RWPE1 (cell line): ENCODE measurements at regions not wholly inside any gene's neighbourhood (a gene's known extent, or its start where the extent isn't known, plus 50 kb on each side); places are given as distances from the start of the nearest gene placed in this dataset.
"Not testable (repeated sequence)": the region's sequence is repeated elsewhere in the genome, so short reads cannot be mapped to it uniquely, and the experiment has no call there.

Source experiments
- CTCF ChIA-PET: fragments of 350-600 bp; sonication (Branson Sonifier 250); formaldehyde crosslinking; extraction: SDS; loops from one replicate; lab custom pipeline; 2021; lab: Yijun Ruan, JAX
- POLR2A ChIA-PET: fragments of 400-600 bp; formaldehyde crosslinking; extraction: SDS; loops from one replicate; lab custom pipeline; 2020; ENCODE audit warnings: antibody characterized with exemption; ENCODE audit not compliant: low non-redundant PET; lab: Yijun Ruan, JAX
- DNase-seq: peaks from one replicate; pipeline ENCODE4 v3.0.0; 2012; ENCODE audit warnings: low spot score
- H3K27ac ChIP-seq: fragments of 450-650 bp; 2 replicates; pipeline ENCODE4 v1.5.1; 2017
- TF ChIP-seq, protein P1 (sequence below): fragments of 450-650 bp; conservative IDR thresholded peaks from 2 replicates; pipeline ENCODE4 v1.5.1; 2017; ENCODE audit warnings: low read depth, mild to moderate bottlenecking

DNA sequence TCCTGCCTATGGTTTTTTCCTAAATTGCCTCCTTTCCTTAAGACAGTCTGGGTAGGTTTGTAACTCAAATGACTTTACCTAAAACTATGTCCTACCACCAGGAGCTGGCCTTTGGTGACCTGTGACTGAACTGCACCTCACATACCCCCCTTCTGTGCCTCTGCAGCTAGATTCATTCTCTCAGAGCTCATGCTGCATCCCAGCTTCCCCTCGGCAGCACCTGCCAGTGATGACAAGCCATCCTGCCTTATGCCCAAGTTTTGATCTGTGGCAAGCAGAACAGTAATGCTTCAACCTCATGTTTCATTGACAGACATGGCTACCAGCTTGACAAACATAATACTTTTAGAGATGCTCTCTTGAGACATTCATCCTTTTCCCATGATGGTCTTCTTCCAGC is 141.9 kb downstream of the TSEN15 start:
- ChIA-PET POLR2A (no interaction called here), CTCF (no interaction called here)
- no peak overlapping the region for H3K27ac ChIP-seq
- TF ChIP-seq, protein P1, sequence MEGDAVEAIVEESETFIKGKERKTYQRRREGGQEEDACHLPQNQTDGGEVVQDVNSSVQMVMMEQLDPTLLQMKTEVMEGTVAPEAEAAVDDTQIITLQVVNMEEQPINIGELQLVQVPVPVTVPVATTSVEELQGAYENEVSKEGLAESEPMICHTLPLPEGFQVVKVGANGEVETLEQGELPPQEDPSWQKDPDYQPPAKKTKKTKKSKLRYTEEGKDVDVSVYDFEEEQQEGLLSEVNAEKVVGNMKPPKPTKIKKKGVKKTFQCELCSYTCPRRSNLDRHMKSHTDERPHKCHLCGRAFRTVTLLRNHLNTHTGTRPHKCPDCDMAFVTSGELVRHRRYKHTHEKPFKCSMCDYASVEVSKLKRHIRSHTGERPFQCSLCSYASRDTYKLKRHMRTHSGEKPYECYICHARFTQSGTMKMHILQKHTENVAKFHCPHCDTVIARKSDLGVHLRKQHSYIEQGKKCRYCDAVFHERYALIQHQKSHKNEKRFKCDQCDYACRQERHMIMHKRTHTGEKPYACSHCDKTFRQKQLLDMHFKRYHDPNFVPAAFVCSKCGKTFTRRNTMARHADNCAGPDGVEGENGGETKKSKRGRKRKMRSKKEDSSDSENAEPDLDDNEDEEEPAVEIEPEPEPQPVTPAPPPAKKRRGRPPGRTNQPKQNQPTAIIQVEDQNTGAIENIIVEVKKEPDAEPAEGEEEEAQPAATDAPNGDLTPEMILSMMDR = no peak
- DNase-seq = no peak

DNA sequence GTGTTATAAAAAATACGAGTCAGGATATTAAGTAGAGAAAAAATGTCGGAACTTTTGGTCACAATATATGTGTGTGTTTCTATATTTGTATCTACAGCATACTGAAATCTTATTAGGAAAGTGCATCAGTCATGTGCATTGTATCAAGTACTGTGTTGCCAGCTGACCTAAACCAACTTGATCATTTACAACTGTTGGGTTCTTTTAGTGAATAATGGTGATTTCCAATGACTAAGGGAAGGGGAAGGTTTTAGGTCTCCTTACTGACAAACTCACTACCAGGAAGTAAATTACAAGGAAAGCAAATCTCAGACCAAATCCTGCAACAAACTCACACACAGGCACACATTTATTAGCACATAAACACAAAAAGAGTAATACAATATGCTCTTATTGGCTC is 142.7 kb downstream of the TSEN15 start:
- no peak overlapping the region for H3K27ac ChIP-seq
- ChIA-PET CTCF (no interaction called here), POLR2A (interaction anchor here (0.5 kb wide), 1 partner anchor 155 kb away, joined by 7 read pairs; no protein-coding TSS in a partner anchor)
- TF ChIP-seq, protein P1 = no peak
- DNase-seq = no peak

DNA sequence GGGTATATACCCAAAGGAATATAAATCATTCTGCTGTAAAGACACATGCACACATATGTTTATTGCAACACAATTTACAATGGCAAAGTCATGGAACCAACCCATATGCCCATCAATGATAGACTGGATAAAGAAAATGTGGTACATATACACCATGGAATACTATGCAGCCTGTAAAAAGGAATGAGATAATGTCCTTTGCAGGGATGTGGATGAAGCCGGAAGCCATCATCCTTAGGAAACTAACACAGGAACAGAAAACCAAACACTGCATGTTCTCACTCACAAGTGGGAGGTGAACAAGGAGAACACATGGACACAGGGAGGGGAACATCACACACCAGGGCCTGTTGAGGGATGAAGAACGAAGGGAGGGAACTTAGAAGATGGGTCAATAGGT is 144.2 kb downstream of the TSEN15 start:
- DNase-seq, H3K27ac ChIP-seq, POLR2A ChIA-PET, CTCF ChIA-PET: not testable (repeated sequence)

DNA sequence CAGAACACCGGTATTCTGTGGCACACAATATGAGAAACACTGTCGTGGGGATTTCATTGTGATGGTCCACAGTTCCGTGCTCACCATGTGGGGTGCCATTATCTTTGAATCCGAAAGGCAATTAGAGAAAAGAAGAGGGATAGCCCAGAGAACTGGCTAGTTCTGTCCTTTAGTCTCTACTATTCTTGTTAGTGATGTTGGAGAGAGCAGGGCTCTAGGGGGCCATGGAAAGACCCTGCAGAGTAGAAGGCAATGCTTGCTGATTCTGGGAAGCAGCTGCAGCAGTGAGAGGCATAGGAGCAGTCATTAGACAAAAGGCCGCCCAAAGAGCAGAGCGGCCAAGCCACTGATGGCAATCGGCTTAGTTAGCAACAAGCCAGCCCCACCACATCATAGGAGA is 146.3 kb downstream of the TSEN15 start:
- DNase-seq = no peak
- TF ChIP-seq, protein P1 = no peak
- ChIA-PET CTCF (no interaction called here), POLR2A (no interaction called here)
- H3K27ac ChIP-seq = no peak overlapping the region

DNA sequence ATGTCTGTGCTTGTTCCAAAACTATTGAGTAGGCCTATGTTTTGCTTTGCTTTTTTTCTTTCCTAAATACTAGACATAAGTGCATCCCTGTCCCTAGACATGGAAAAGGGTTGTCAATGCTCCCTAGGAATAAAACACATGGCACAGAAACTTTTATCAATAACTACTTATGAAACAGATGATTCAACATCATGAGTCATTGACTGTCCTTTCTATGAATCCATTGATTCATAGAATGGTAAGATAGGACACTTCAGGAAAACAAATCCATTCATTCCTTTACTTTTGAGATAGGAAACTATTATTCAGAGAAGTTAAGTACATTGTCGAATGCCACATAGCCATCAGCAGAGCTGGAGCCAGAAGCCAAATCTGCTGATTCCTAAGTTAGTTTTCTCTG is 147.5 kb downstream of the TSEN15 start:
- CTCF ChIA-PET = interaction anchor here (0.6 to 1.4 kb wide), 2 partner anchors 16 to 23 kb away, joined by 3 to 5 read pairs; no protein-coding TSS in a partner anchor
- DNase-seq = peak; percentile 11
- TF ChIP-seq, protein P1 = no peak
- POLR2A ChIA-PET = no interaction called here
- no peak overlapping the region for H3K27ac ChIP-seq

DNA sequence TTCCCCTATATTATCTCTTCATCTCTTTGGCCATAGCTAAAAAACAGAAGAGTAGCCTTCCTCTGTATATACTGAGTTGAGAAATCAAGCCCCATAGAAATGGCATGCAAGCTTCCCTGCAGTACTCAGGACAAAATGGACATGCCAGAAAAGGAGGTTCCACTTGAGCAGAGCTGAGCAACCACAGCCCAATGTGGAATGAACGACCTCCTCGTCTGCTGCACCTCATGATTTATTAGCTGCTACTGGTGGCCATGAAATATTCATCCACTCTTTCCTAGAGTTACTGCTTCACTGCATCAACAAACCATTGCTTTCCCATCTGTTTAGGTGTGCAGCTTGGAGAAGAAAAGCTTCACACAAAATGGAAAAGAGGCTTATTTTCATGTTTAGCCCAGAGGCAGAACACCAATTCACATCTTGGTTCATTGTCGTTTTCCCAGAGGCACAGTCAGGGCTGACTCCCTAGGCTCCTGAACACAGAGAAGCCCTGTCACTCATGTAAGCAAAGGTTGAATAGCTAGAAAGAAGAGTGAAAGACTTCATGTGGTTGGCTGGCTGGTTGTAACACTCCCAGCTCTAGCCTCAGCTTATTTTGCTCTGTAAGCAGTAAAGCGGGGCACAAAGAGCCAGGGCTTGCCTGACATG is 148.0 kb downstream of the TSEN15 start:
- TF ChIP-seq, protein P1 = no peak
- ChIA-PET CTCF (interaction anchor here (0.6 to 1.4 kb wide), 2 partner anchors 23 to 101 kb away, joined by 3 to 5 read pairs; no protein-coding TSS in a partner anchor), POLR2A (no interaction called here)
- DNase-seq = no peak
- H3K27ac ChIP-seq = no peak overlapping the region

DNA sequence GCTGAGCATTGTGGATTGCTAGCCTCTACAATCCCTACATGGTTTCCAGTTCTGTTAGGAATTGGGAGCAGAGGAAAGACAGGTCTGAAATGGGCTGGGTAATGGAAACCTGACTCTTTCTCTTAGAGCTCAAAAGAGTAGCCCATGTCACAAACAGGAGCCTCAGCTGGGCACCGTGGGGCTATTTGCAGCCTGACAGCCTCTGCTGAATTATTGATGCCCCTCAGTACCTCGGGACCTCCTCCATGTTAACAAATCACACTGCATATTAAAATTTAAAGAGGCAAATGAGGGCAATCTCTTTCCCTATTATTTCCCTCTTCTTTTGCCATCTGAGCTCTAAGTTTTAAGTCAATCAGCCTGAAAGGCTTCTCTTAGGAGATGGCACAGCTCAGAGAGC is 157.1 kb downstream of the TSEN15 start:
- POLR2A ChIA-PET = no interaction called here
- CTCF ChIA-PET = interaction anchor here (1.1 kb wide), 1 partner anchor 14 kb away, joined by 7 read pairs; no protein-coding TSS in a partner anchor
- no peak overlapping the region for H3K27ac ChIP-seq
- TF ChIP-seq, protein P1 = no peak
- DNase-seq = no peak
